PC-9 (cell line): ENCODE measurements at regions not wholly inside any gene's neighbourhood (a gene's known extent, or its start where the extent isn't known, plus 50 kb on each side); places are given as distances from the start of the nearest gene placed in this dataset.

Experiments
- CTCF ChIP-seq: fragments of 200-600 bp; sonication (generic); conservative IDR thresholded peaks from 2 replicates; pipeline ENCODE4 v1.6.1; 2017; ENCODE audit warnings: mixed run types, antibody characterized with exemption, mild to moderate bottlenecking, moderate library complexity
- EZH2 ChIP-seq: fragments of 200-600 bp; sonication (generic); IDR thresholded peaks from 2 replicates; pipeline ENCODE4 v1.8.0; 2017; ENCODE audit warnings: antibody characterized with exemption, low read depth

- TF ChIP-seq CTCF (no peak), EZH2 (no peak)
These were observed 103.9 kb upstream of the TMEM132D start for GRCh38 chr12:130007771-130008170.
